Tibial nerve (tissue), 4 donors: ENCODE measurements at regions not wholly inside any gene's neighbourhood (a gene's known extent, or its start where the extent isn't known, plus 50 kb on each side); places are given as distances from the start of the nearest gene placed in this dataset.

Source experiments
- DNase-seq, 2 donors: peaks; one replicate each; pipeline ENCODE4 v3.0.0-alpha.2; 2019; ENCODE audit warnings: low spot score in 2 of 2
- H3K27ac ChIP-seq, 4 donors: fragments of 200-600 bp; sonication (generic) in 3 of 4; one replicate each; pipeline ENCODE4 v1.5.1; 2017 to 2019; ENCODE audit warnings: mild to moderate bottlenecking in 1 of 4
- H3K27me3 ChIP-seq, 2 donors: fragments of 200-600 bp; sonication (generic) in 1 of 2; one replicate each; pipeline versions ENCODE4 v1.5.1 to v1.6.0; 2017 to 2019
- H3K36me3 ChIP-seq, 3 donors: fragments of 200-600 bp; sonication (generic); one replicate each; pipeline ENCODE4 v1.5.1; 2018 to 2019
- H3K4me1 ChIP-seq, 4 donors: fragments of 200-600 bp; sonication (generic) in 3 of 4; one replicate each; pipeline ENCODE4 v1.5.1; 2017 to 2019
- H3K4me3 ChIP-seq, 4 donors: fragments of 200-600 bp; sonication (generic) in 3 of 4; one replicate each; pipeline ENCODE4 v1.5.1; 2017 to 2019; ENCODE audit warnings: mild to moderate bottlenecking in 1 of 4, moderate library complexity in 1 of 4
- H3K9me3 ChIP-seq, 4 donors: fragments of 200-600 bp; sonication (generic) in 3 of 4; one replicate each; pipeline ENCODE4 v1.5.1; 2017 to 2019
- CTCF ChIP-seq, 5 experiments: fragments of 200-600 bp in 3 of 5; fragments of 450-650 bp in 2 of 5; sonication (generic) in 3 of 5; IDR thresholded peaks; one replicate each; pipeline ENCODE4 v1.5.1; 2016 to 2019; ENCODE audit warnings: antibody characterized with exemption in 5 of 5, mild to moderate bottlenecking in 3 of 5, moderate library complexity in 2 of 5
- EP300 ChIP-seq, 2 donors: sonication (generic); formaldehyde crosslinking; IDR thresholded peaks; one replicate each; pipeline ENCODE4 v1.6.1; 2017; ENCODE audit warnings: antibody characterized with exemption in 2 of 2, mild to moderate bottlenecking in 1 of 2
- POLR2A ChIP-seq, 2 donors: fragments of 450-650 bp; IDR thresholded peaks; one replicate each; pipeline ENCODE4 v1.6.1; 2017; ENCODE audit warnings: antibody characterized with exemption in 2 of 2, mild to moderate bottlenecking in 2 of 2, moderate library complexity in 2 of 2
- WGBS, 2 donors: methylation state at CpG; one replicate each; pipeline ENCODE4 v1.1.5; 2018; 5-methylcytosine and 5-hydroxymethylcytosine counted together

- 85 to 86% methylated on average over 3 of the region's 3 CpGs for WGBS, 2 donors
Observed at GRCh38 chr6:153852034-153852433, 187.0 kb upstream of the OPRM1 start.

GRCh38 chr6:153849072-153849779 is 189.8 kb upstream of the OPRM1 start:
- no peak overlapping the region for H3K4me3 ChIP-seq
- DNase-seq: no peak
- no peaks in the 10 kb centered on the region for H3K36me3 ChIP-seq
- H3K9me3 ChIP-seq: no peaks in the 10 kb centered on the region
- peaks cover 0 to 4% (median 0%) of the 10 kb centered on the region in 4 donors for H3K4me1 ChIP-seq
- no peaks in the 10 kb centered on the region for H3K27me3 ChIP-seq
- no peak for TF ChIP-seq EP300 (IDR thresholded peaks at IDR 0.05)
- TF ChIP-seq CTCF (IDR thresholded peaks at IDR 0.05): no peak
- no peak for TF ChIP-seq POLR2A (IDR thresholded peaks at IDR 0.05)
- 61 to 84% methylated on average over 1 of the region's 1 CpG for WGBS, 2 donors
- H3K27ac ChIP-seq: no peak overlapping the region

More at GRCh38 chr6:153852034-153852433, 187.0 kb upstream of the OPRM1 start:
- H3K27me3 ChIP-seq: no peaks in the 10 kb centered on the region
- H3K36me3 ChIP-seq: no peaks in the 10 kb centered on the region
- no peak for DNase-seq
- TF ChIP-seq EP300 (IDR thresholded peaks at IDR 0.05) (no peak), CTCF (IDR thresholded peaks at IDR 0.05) (no peak), POLR2A (IDR thresholded peaks at IDR 0.05) (no peak)
- peaks cover 0 to 3% (median 0%) of the 10 kb centered on the region in 4 donors for H3K9me3 ChIP-seq
- H3K4me3 ChIP-seq: no peak overlapping the region
- peaks cover 0 to 4% (median 0%) of the 10 kb centered on the region in 4 donors for H3K4me1 ChIP-seq
- H3K27ac ChIP-seq: no peak overlapping the region

- 84 to 86% methylated on average over 4 of the region's 4 CpGs for WGBS, 2 donors
- Histone ChIP-seq H3K27me3 (no peaks in the 10 kb centered on the region), H3K9me3 (no peaks in the 10 kb centered on the region), H3K4me3 (no peak overlapping the region), H3K36me3 (no peaks in the 10 kb centered on the region), H3K4me1 (peaks cover 0 to 5% (median 0%) of the 10 kb centered on the region in 4 donors), H3K27ac (no peak overlapping the region)
- no peak for DNase-seq
- TF ChIP-seq CTCF (IDR thresholded peaks at IDR 0.05) (no peak), POLR2A (IDR thresholded peaks at IDR 0.05) (no peak), EP300 (IDR thresholded peaks at IDR 0.05) (no peak)
Observed at GRCh38 chr6:153843420-153843819, 195.6 kb upstream of the OPRM1 start.

- Histone ChIP-seq H3K4me1 (peaks cover 0 to 5% (median 0%) of the 10 kb centered on the region in 4 donors), H3K27ac (no peak overlapping the region), H3K9me3 (no peaks in the 10 kb centered on the region), H3K4me3 (no peak overlapping the region), H3K27me3 (no peaks in the 10 kb centered on the region), H3K36me3 (no peaks in the 10 kb centered on the region)
- 73 to 84% methylated on average over 9 of the region's 9 CpGs for WGBS, 2 donors
- no peak for TF ChIP-seq POLR2A (IDR thresholded peaks at IDR 0.05)
- TF ChIP-seq EP300 (IDR thresholded peaks at IDR 0.05): no peak
- no peak for TF ChIP-seq CTCF (IDR thresholded peaks at IDR 0.05)
- no peak for DNase-seq
Observed at GRCh38 chr6:153842491-153842890, 196.5 kb upstream of the OPRM1 start.

- TF ChIP-seq POLR2A (IDR thresholded peaks at IDR 0.05): no peak
- no peak for TF ChIP-seq CTCF (IDR thresholded peaks at IDR 0.05)
- TF ChIP-seq EP300 (IDR thresholded peaks at IDR 0.05): no peak
- Histone ChIP-seq H3K4me3 (no peak overlapping the region), H3K36me3 (no peaks in the 10 kb centered on the region), H3K9me3 (no peaks in the 10 kb centered on the region), H3K27ac (no peak overlapping the region), H3K4me1 (peaks cover 0 to 5% (median 0%) of the 10 kb centered on the region in 4 donors), H3K27me3 (no peaks in the 10 kb centered on the region)
- WGBS, 2 donors: 25 to 28% methylated on average over 3 of the region's 3 CpGs
- no peak for DNase-seq
Observed at GRCh38 chr6:153840039-153840850, 198.8 kb upstream of the OPRM1 start.
